ENCODE measurements at regions not wholly inside any gene's neighbourhood (a gene's known extent, or its start where the extent isn't known, plus 50 kb on each side); places are given as distances from the start of the nearest gene placed in this dataset.
A peak's percentile ranks its signal among the peaks of the same experiment; 100 is the strongest.

- Histone ChIP-seq H3K79me2 (no peaks in the 10 kb centered on the region), H3K4me3 (no peak overlapping the region)
- WGBS (ENCODE audit: low lambda C conversion rate, missing lambda C conversion rate), result 95% methylated on average over 3 of the region's 3 CpGs
These were observed 389.1 kb upstream of the TENM4 start for GRCh38 chr11:79829891-79830290.

GRCh38 chr11:79822766-79823165, 381.9 kb upstream of the TENM4 start:
- H3K79me2 ChIP-seq, result no peaks in the 10 kb centered on the region
- no peak overlapping the region for H3K4me3 ChIP-seq
- no peaks in the 10 kb centered on the region for H4K20me1 ChIP-seq (ENCODE audit: insufficient read depth, poor library complexity, severe bottlenecking)
- H3K9me2 ChIP-seq (replicated peaks; ENCODE audit: insufficient read depth), result no peaks in the 10 kb centered on the region
- H3K9me3 ChIP-seq (ENCODE audit: low read depth), result no peaks in the 10 kb centered on the region
- WGBS (ENCODE audit: low lambda C conversion rate, missing lambda C conversion rate), result 85% methylated on average over 3 of the region's 3 CpGs
- no peak overlapping the region for H2AFZ ChIP-seq
- H3K36me3 ChIP-seq (replicated peaks; ENCODE audit: insufficient read depth, low read depth), result no peaks in the 10 kb centered on the region
- no peaks in the 10 kb centered on the region for H3K4me1 ChIP-seq (ENCODE audit: insufficient read depth)
- no peak for TF ChIP-seq EZH2 (IDR thresholded peaks at IDR 0.05; ENCODE audit: borderline replicate concordance)
- TF ChIP-seq CTCF (IDR thresholded peaks at IDR 0.05; ENCODE audit: poor library complexity), result no peak
- no peak overlapping the region for H3K27ac ChIP-seq
- no peak for DNase-seq (ENCODE audit: low spot score)
- no peak overlapping the region for H3K4me2 ChIP-seq
- H3K27me3 ChIP-seq, result no peaks in the 10 kb centered on the region

More at GRCh38 chr11:79829891-79830290, 389.1 kb upstream of the TENM4 start:
- H3K4me1 ChIP-seq (ENCODE audit: insufficient read depth), result no peaks in the 10 kb centered on the region
- H3K9me2 ChIP-seq (replicated peaks; ENCODE audit: insufficient read depth), result no peaks in the 10 kb centered on the region
- H3K4me2 ChIP-seq, result no peak overlapping the region
- H3K27me3 ChIP-seq, result peaks cover under 1% of the 10 kb centered on the region
- no peaks in the 10 kb centered on the region for H3K36me3 ChIP-seq (replicated peaks; ENCODE audit: insufficient read depth, low read depth)
- no peaks in the 10 kb centered on the region for H4K20me1 ChIP-seq (ENCODE audit: insufficient read depth, poor library complexity, severe bottlenecking)
- H3K27ac ChIP-seq, result no peak overlapping the region
- TF ChIP-seq EZH2 (IDR thresholded peaks at IDR 0.05; ENCODE audit: borderline replicate concordance), result no peak
- no peak for TF ChIP-seq EZH2phosphoT487 (IDR thresholded peaks at IDR 0.05; ENCODE audit: low read depth, severe bottlenecking, unreplicated experiment)
- TF ChIP-seq CTCF (IDR thresholded peaks at IDR 0.05; ENCODE audit: poor library complexity), result no peak
- H3K9me3 ChIP-seq (ENCODE audit: low read depth), result no peaks in the 10 kb centered on the region
- H2AFZ ChIP-seq, result no peak overlapping the region
- DNase-seq (ENCODE audit: low spot score), result no peak

DNA sequence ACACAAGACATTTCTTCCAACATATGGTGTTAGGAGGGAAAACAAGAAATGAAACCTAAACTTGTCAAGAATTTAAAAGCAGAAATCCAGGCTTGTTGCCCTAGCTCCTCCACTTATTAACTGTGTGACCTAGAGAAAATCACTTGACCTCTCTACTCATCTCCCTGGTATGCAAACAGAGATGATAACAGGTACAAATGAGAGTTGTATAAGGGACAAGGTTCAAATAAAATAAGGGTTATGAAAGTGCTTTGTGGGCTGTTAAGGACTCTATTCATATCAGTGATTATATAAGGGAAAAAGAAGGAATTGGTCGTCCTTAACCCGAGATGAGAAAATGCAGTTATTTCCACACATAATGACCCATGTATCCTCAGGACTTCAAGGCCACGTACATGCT, 372.7 kb upstream of the TENM4 start:
- Histone ChIP-seq H4K20me1 (ENCODE audit: insufficient read depth, poor library complexity, severe bottlenecking) (no peaks in the 10 kb centered on the region), H3K79me2 (no peaks in the 10 kb centered on the region), H3K9me3 (ENCODE audit: low read depth) (no peaks in the 10 kb centered on the region), H3K4me2 (no peak overlapping the region), H3K36me3 (replicated peaks; ENCODE audit: insufficient read depth, low read depth) (no peaks in the 10 kb centered on the region), H2AFZ (no peak overlapping the region), H3K9me2 (replicated peaks; ENCODE audit: insufficient read depth) (no peaks in the 10 kb centered on the region), H3K27ac (no peak overlapping the region), H3K4me3 (no peak overlapping the region), H3K4me1 (ENCODE audit: insufficient read depth) (peaks cover 13% of the 10 kb centered on the region), H3K27me3 (no peaks in the 10 kb centered on the region)
- TF ChIP-seq EZH2phosphoT487 (IDR thresholded peaks at IDR 0.05; ENCODE audit: low read depth, severe bottlenecking, unreplicated experiment), result no peak
- TF ChIP-seq EZH2 (IDR thresholded peaks at IDR 0.05; ENCODE audit: borderline replicate concordance), result no peak
- TF ChIP-seq CTCF (IDR thresholded peaks at IDR 0.05; ENCODE audit: poor library complexity), result no peak
- 50% methylated on average over 3 of the region's 3 CpGs for WGBS (ENCODE audit: low lambda C conversion rate, missing lambda C conversion rate)
- no peak for DNase-seq (ENCODE audit: low spot score)

DNA sequence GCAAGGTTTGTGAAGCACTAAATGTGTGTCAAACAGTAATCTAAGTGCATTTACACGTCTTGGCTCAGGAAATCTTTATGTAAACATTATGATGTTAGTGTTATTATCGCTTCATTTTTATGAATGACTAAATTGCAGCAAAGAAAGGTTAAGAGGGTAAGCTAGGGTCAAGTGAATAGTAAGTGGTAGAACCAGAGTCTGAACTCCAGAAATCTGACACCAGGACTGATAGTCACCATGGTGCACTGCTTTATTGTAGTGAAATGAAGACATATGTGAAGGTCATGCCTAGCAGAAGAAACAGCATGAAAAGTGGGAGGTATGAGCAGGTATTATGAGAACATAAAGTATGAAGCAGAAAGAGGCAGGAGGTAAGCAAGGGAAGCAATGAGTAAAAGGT, 368.7 kb upstream of the TENM4 start:
- no peak for TF ChIP-seq EZH2phosphoT487 (IDR thresholded peaks at IDR 0.05; ENCODE audit: low read depth, severe bottlenecking, unreplicated experiment)
- TF ChIP-seq CTCF (IDR thresholded peaks at IDR 0.05; ENCODE audit: poor library complexity), result no peak
- TF ChIP-seq EZH2 (IDR thresholded peaks at IDR 0.05; ENCODE audit: borderline replicate concordance), result no peak
- peak; percentile 10 for DNase-seq (ENCODE audit: low spot score)
- H3K4me2 ChIP-seq, result no peak overlapping the region
- no peak overlapping the region for H3K27ac ChIP-seq
- no peaks in the 10 kb centered on the region for H3K9me3 ChIP-seq (ENCODE audit: low read depth)
- no peaks in the 10 kb centered on the region for H3K79me2 ChIP-seq
- no peak overlapping the region for H2AFZ ChIP-seq
- no peaks in the 10 kb centered on the region for H3K9me2 ChIP-seq (replicated peaks; ENCODE audit: insufficient read depth)
- H3K4me3 ChIP-seq, result no peak overlapping the region
- H3K27me3 ChIP-seq, result no peaks in the 10 kb centered on the region
- no peaks in the 10 kb centered on the region for H4K20me1 ChIP-seq (ENCODE audit: insufficient read depth, poor library complexity, severe bottlenecking)
- WGBS (ENCODE audit: low lambda C conversion rate, missing lambda C conversion rate), result 16% methylated on average over 2 of the region's 2 CpGs
- H3K4me1 ChIP-seq (ENCODE audit: insufficient read depth), result peaks cover 13% of the 10 kb centered on the region
- no peaks in the 10 kb centered on the region for H3K36me3 ChIP-seq (replicated peaks; ENCODE audit: insufficient read depth, low read depth)
